Neural progenitor cell (in vitro differentiated cells): ENCODE measurements at regions not wholly inside any gene's neighbourhood (a gene's known extent, or its start where the extent isn't known, plus 50 kb on each side); places are given as distances from the start of the nearest gene placed in this dataset.

ENCODE experiments used
- EZH2phosphoT487 ChIP-seq: fragments of 200-600 bp; sonication (generic); IDR thresholded peaks from 2 replicates; pipeline ENCODE4 v1.6.1; 2017; ENCODE audit warnings: antibody characterized with exemption
- TF ChIP-seq, protein P1 (sequence below): fragments of 200-600 bp; sonication (generic); IDR thresholded peaks from 2 replicates; pipeline ENCODE4 v1.5.1; 2017; ENCODE audit warnings: antibody characterized with exemption, mild to moderate bottlenecking

- TF ChIP-seq, protein P1, sequence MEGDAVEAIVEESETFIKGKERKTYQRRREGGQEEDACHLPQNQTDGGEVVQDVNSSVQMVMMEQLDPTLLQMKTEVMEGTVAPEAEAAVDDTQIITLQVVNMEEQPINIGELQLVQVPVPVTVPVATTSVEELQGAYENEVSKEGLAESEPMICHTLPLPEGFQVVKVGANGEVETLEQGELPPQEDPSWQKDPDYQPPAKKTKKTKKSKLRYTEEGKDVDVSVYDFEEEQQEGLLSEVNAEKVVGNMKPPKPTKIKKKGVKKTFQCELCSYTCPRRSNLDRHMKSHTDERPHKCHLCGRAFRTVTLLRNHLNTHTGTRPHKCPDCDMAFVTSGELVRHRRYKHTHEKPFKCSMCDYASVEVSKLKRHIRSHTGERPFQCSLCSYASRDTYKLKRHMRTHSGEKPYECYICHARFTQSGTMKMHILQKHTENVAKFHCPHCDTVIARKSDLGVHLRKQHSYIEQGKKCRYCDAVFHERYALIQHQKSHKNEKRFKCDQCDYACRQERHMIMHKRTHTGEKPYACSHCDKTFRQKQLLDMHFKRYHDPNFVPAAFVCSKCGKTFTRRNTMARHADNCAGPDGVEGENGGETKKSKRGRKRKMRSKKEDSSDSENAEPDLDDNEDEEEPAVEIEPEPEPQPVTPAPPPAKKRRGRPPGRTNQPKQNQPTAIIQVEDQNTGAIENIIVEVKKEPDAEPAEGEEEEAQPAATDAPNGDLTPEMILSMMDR, result no peak
- TF ChIP-seq EZH2phosphoT487, result no peak
Measured at GRCh38 chr4:120232050-120232449, 165.4 kb upstream of the MAD2L1 start.
